ENCODE measurements at regions not wholly inside any gene's neighbourhood (a gene's known extent, or its start where the extent isn't known, plus 50 kb on each side); places are given as distances from the start of the nearest gene placed in this dataset.

- Histone ChIP-seq H3K9me3 (replicated peaks; ENCODE audit: control insufficient read depth, insufficient read depth, low read length) (no peaks in the 10 kb centered on the region), H3K27ac (ENCODE audit: control insufficient read depth, insufficient read depth) (no peak overlapping the region), H3K9ac (ENCODE audit: control insufficient read depth, insufficient read depth, low read length) (no peak overlapping the region), H3K27me3 (replicated peaks in 1 of 2; ENCODE audit: control insufficient read depth in 2 of 2, insufficient read depth in 2 of 2, low read length in 1 of 2) (no peaks in the 10 kb centered on the region), H3K4me1 (ENCODE audit: control insufficient read depth, insufficient read depth, low read length) (no peaks in the 10 kb centered on the region), H3K4me3 (no peak overlapping the region), H3K36me3 (ENCODE audit: control insufficient read depth in 2 of 2, insufficient read depth in 2 of 2, low read length in 1 of 2) (no peaks in the 10 kb centered on the region), H4K20me1 (ENCODE audit: control insufficient read depth, insufficient read depth) (no peaks in the 10 kb centered on the region), H2AFZ (ENCODE audit: control insufficient read depth, low read depth, low read length) (no peak overlapping the region), H3K4me2 (ENCODE audit: control insufficient read depth, insufficient read depth) (no peak overlapping the region), H3K79me2 (ENCODE audit: control insufficient read depth, insufficient read depth, low read length) (no peaks in the 10 kb centered on the region)
- no peak for TF ChIP-seq CEBPB (IDR thresholded peaks at IDR 0.05; ENCODE audit: borderline replicate concordance in 1 of 2, low read depth in 2 of 2, low read length in 2 of 2)
- TF ChIP-seq POLR2AphosphoS5 (IDR thresholded peaks at IDR 0.05; ENCODE audit: low read length), result no peak
- no peak for TF ChIP-seq EED (IDR thresholded peaks at IDR 0.05; ENCODE audit: low read depth)
- no peak for TF ChIP-seq BMI1 (IDR thresholded peaks at IDR 0.05; ENCODE audit: borderline replicate concordance)
- TF ChIP-seq ASH2L (IDR thresholded peaks at IDR 0.05; ENCODE audit: borderline replicate concordance, low read depth), result no peak
- TF ChIP-seq JUNB (IDR thresholded peaks at IDR 0.05), result no peak
- TF ChIP-seq BRCA1 (IDR thresholded peaks at IDR 0.05; ENCODE audit: low read depth, low read length), result no peak
- no peak for TF ChIP-seq RAD51 (IDR thresholded peaks at IDR 0.05)
- TF ChIP-seq CUX1 (IDR thresholded peaks at IDR 0.05; ENCODE audit: insufficient replicate concordance, low read depth, low read length), result no peak
- no peak for TF ChIP-seq HCFC1 (IDR thresholded peaks at IDR 0.05; ENCODE audit: low read length)
- TF ChIP-seq SP1 (IDR thresholded peaks at IDR 0.05; ENCODE audit: low read depth, low read length), result no peak
- TF ChIP-seq CREM (IDR thresholded peaks at IDR 0.05; ENCODE audit: low read depth), result no peak
- no peak for TF ChIP-seq ETV6 (conservative IDR thresholded peaks at IDR 0.05 in 1 of 2, IDR thresholded peaks at IDR 0.05 in 1 of 2; ENCODE audit: borderline replicate concordance in 1 of 2, low read depth in 1 of 2)
- no peak for TF ChIP-seq RUNX3 (IDR thresholded peaks at IDR 0.05; ENCODE audit: low read length)
- no peak for TF ChIP-seq POLR2A (IDR thresholded peaks at IDR 0.05; ENCODE audit: low read depth, low read length)
- FAIRE-seq, result no peak
- BruUV-seq (replicated peaks), result no TSS peak
- RAD21 ChIA-PET (ENCODE audit: unreplicated experiment), result no interaction called here
- CTCF ChIA-PET, result interaction anchor here (1.6 kb wide), 1 partner anchor 7 kb away, joined by 4 read pairs; no protein-coding TSS in a partner anchor
- POLR2A ChIA-PET, result no interaction called here
- WGBS (ENCODE audit: insufficient coverage, insufficient replicate concordance, low lambda C conversion rate, missing lambda C conversion rate), result 37% methylated on average over 8 of the region's 8 CpGs
- intact Hi-C loops (cut with micrococcal nuclease; ENCODE audit: unreplicated experiment), result loop anchor here (5.0 kb wide), 2 partner anchors 356 to 486 kb away; no protein-coding TSS in a partner anchor
- in situ Hi-C loops (cut with MboI), result no loop called here
- SMC1A ChIA-PET (ENCODE audit: uncharacterized antibody, unreplicated experiment), result no interaction called here
- DNase-seq (ENCODE audit: low read depth, low spot score), result no peak
- ATAC-seq, result no peak
Observed at GRCh38 chr1:105138458-105138893, 1388.8 kb downstream of the AMY1C start.

Measured in GM12878 (cell line).